Hematopoietic multipotent progenitor cell treated with erythropoietin and hydrocortisone succinate and interleukin-3 and kit ligand, for 8 days (in vitro differentiated cells): ENCODE measurements at regions not wholly inside any gene's neighbourhood (a gene's known extent, or its start where the extent isn't known, plus 50 kb on each side); places are given as distances from the start of the nearest gene placed in this dataset.
"Not testable (repeated sequence)": the region's sequence is repeated elsewhere in the genome, so short reads cannot be mapped to it uniquely, and the experiment has no call there.

Source experiments
- DNase-seq: peaks from one replicate; pipeline ENCODE4 v3.0.0-alpha.2; 2015

GRCh38 chr1:242728696-242729095 is 204.2 kb upstream of the PLD5 start:
- no peak for DNase-seq

- DNase-seq: no peak
Measured at GRCh38 chr1:242723044-242723716, 198.7 kb upstream of the PLD5 start.

- no peak for DNase-seq
Measured at GRCh38 chr1:242718967-242719366, 194.5 kb upstream of the PLD5 start.

GRCh38 chr1:242712248-242712647 is 187.8 kb upstream of the PLD5 start:
- DNase-seq: no peak

- no peak for DNase-seq
Measured at GRCh38 chr1:242710847-242711246, 186.3 kb upstream of the PLD5 start.

GRCh38 chr1:242710286-242710685 is 185.8 kb upstream of the PLD5 start:
- no peak for DNase-seq

GRCh38 chr1:242703467-242703866 is 179.0 kb upstream of the PLD5 start:
- DNase-seq: no peak

GRCh38 chr1:242692988-242693387 is 168.5 kb upstream of the PLD5 start:
- DNase-seq: no peak

- no peak for DNase-seq
Measured at GRCh38 chr1:242691610-242691945, 167.1 kb upstream of the PLD5 start.

GRCh38 chr1:242690849-242691609 is 166.5 kb upstream of the PLD5 start:
- no peak for DNase-seq

- DNase-seq: no peak
Measured at GRCh38 chr1:242689378-242689777, 164.9 kb upstream of the PLD5 start.

- no peak for DNase-seq
Measured at GRCh38 chr1:242674951-242675645, 150.6 kb upstream of the PLD5 start.

GRCh38 chr1:242673652-242674051 is 149.2 kb upstream of the PLD5 start:
- DNase-seq: no peak

GRCh38 chr1:242673165-242673564 is 148.7 kb upstream of the PLD5 start:
- not testable (repeated sequence) for DNase-seq

GRCh38 chr1:242670019-242670418 is 145.5 kb upstream of the PLD5 start:
- no peak for DNase-seq

GRCh38 chr1:242662886-242663285 is 138.4 kb upstream of the PLD5 start:
- DNase-seq: no peak

GRCh38 chr1:242653772-242654171 is 129.3 kb upstream of the PLD5 start:
- DNase-seq: not testable (repeated sequence)

GRCh38 chr1:242651817-242652216 is 127.3 kb upstream of the PLD5 start:
- no peak for DNase-seq

GRCh38 chr1:242641461-242641860 is 117.0 kb upstream of the PLD5 start:
- no peak for DNase-seq

- DNase-seq: no peak
Measured at GRCh38 chr1:242639104-242639503, 114.6 kb upstream of the PLD5 start.

- DNase-seq: no peak
Measured at GRCh38 chr1:242634732-242635131, 110.2 kb upstream of the PLD5 start.

- no peak for DNase-seq
Measured at GRCh38 chr1:242629396-242629795, 104.9 kb upstream of the PLD5 start.

GRCh38 chr1:242623756-242624155 is 99.3 kb upstream of the PLD5 start:
- DNase-seq: no peak

GRCh38 chr1:242623119-242623518 is 98.6 kb upstream of the PLD5 start:
- no peak for DNase-seq
